Epithelial cell of proximal tubule (primary cell): ENCODE measurements at regions not wholly inside any gene's neighbourhood (a gene's known extent, or its start where the extent isn't known, plus 50 kb on each side); places are given as distances from the start of the nearest gene placed in this dataset.

Source experiments
- DNase-seq: peaks from one replicate; pipeline ENCODE4 v3.0.0-alpha.2; 2011; ENCODE audit warnings: low read depth
- H3K4me3 ChIP-seq: 2 replicates; pipeline ENCODE4 v1.5.1; 2011; ENCODE audit warnings: low read depth, mild to moderate bottlenecking, low read length
- TF ChIP-seq, protein P1 (sequence below): conservative IDR thresholded peaks from 2 replicates; pipeline ENCODE4 v1.5.1; 2012; ENCODE audit warnings: low read depth, mild to moderate bottlenecking, low read length

DNA sequence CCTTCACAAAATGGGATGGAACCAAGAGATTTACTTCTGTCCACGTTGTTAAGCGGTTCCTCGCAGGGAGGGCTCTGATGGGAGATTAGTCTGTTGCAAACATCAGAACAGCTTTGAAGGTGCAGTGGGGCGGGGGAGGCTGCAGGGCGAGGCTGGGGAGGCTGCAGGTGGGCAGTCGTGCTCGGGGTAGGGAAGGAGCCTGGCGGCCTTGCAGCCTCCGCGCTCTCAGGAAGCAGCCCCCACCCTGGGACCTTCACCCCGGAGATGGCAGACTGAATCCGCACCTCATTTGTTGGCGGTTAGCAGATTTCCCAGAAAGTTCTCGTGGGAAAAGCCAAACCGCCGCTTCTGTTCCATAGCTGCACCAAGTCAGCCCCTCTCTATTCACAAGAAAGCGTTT is 237.3 kb downstream of the BRD1 start:
- TF ChIP-seq, protein P1, sequence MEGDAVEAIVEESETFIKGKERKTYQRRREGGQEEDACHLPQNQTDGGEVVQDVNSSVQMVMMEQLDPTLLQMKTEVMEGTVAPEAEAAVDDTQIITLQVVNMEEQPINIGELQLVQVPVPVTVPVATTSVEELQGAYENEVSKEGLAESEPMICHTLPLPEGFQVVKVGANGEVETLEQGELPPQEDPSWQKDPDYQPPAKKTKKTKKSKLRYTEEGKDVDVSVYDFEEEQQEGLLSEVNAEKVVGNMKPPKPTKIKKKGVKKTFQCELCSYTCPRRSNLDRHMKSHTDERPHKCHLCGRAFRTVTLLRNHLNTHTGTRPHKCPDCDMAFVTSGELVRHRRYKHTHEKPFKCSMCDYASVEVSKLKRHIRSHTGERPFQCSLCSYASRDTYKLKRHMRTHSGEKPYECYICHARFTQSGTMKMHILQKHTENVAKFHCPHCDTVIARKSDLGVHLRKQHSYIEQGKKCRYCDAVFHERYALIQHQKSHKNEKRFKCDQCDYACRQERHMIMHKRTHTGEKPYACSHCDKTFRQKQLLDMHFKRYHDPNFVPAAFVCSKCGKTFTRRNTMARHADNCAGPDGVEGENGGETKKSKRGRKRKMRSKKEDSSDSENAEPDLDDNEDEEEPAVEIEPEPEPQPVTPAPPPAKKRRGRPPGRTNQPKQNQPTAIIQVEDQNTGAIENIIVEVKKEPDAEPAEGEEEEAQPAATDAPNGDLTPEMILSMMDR, result no peak
- H3K4me3 ChIP-seq, result no peak overlapping the region
- no peak for DNase-seq

DNA sequence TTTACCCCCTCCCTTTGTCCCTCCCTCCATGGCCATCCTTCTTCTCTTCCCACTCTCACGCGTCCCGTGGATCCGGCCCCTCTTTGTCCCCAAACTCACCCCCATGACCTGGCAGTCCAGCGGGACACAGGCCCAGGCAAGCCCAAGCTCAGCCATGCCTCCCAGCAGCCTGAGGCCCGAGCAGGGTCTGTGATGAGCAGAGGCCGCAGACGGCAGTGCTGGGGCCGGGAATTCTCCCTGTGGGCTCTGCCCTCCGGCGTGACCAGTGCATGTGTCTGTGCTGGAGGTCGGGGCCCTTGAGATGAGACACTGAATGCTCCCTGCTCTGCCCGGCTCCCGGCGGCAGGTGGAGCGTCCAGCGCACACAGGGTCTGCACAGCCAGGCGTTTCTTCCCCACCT is 237.9 kb downstream of the BRD1 start:
- DNase-seq, result no peak
- H3K4me3 ChIP-seq, result no peak overlapping the region
- TF ChIP-seq, protein P1, result no peak

GRCh38 chr22:49589301-49589700 is 238.4 kb downstream of the BRD1 start:
- DNase-seq, result no peak
- TF ChIP-seq, protein P1, result no peak
- no peak overlapping the region for H3K4me3 ChIP-seq

- TF ChIP-seq, protein P1, result no peak
- no peak for DNase-seq
- no peak overlapping the region for H3K4me3 ChIP-seq
Measured at GRCh38 chr22:49588739-49589138, 238.9 kb downstream of the BRD1 start.

DNA sequence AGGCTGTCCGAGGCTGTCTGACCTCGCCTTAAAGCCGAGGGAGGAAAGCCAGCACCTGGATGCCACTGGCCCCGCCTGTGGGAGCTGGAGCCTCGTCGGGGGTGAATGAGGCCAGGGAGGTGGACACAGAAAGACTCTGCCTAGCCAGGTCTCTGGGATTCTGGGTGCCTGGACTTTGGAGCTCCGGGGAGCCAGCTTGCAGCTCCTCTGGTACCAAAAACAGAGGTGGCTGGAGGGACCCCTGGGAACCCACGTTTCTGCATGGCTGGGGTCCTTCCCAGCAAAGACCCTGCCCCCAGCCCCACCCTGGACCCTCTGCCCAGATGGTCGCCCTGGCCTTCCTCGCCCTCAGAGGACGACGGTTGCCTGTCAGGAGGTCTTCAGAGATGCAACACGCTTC is 239.7 kb downstream of the BRD1 start:
- no peak for DNase-seq
- TF ChIP-seq, protein P1, result no peak
- H3K4me3 ChIP-seq, result no peak overlapping the region

- DNase-seq, result no peak
- TF ChIP-seq, protein P1, result no peak
- H3K4me3 ChIP-seq, result no peak overlapping the region
Measured at GRCh38 chr22:49587421-49587820, 240.3 kb downstream of the BRD1 start.

DNA sequence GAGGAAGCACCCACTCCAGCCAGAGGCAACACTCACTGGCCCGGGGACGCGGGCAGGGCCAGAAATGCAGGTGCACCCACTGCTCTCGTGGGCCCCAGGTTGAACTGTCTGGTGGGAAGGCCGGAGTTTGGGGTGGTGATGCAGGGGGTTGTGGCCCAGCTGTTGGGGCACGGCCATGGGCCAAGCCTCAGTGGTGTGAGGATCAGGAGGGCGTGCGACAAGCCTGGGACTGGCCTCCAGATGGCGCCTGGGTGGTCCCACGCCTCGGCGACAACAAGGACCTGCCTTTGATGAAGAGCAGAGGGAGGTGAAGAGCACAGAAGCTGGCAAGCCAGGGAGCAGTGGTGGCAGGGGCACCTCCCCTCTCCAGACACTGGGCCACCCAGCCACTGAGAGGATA is 240.8 kb downstream of the BRD1 start:
- no peak overlapping the region for H3K4me3 ChIP-seq
- TF ChIP-seq, protein P1, result no peak
- no peak for DNase-seq
